Left renal cortex interstitium (tissue), 4 donors: ENCODE measurements at regions not wholly inside any gene's neighbourhood (a gene's known extent, or its start where the extent isn't known, plus 50 kb on each side); places are given as distances from the start of the nearest gene placed in this dataset.

Source experiments
- DNase-seq, 4 donors: peaks; one replicate each; pipeline ENCODE4 v3.0.0-alpha.2; 2013; ENCODE audit warnings: low read depth in 4 of 4, low spot score in 2 of 4, missing footprints in 1 of 4

DNA sequence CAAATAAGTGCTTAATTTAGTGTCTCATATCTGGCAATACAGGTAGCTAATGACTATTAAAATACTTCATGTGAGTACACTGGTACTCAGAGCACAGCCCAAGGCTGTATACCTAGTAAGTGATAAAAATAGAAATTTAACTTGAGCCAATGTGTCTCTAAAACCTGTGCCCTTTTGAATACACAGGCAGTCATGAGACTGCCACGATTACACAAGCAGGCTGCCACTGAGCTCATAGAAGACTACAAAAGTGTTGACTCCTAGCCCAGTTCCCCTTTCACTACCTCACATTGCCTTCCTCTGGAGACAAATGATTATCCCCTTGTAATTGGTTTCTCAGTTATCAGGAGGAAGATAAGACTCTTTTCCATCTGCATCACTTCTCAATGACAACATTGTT lies 66.3 kb upstream of the PAPPA start:
- DNase-seq: no peak

GRCh38 chr9:116087751-116088194 lies 65.8 kb upstream of the PAPPA start:
- DNase-seq: no peak

GRCh38 chr9:116088396-116088795 lies 65.2 kb upstream of the PAPPA start:
- DNase-seq: no peak

- no peak for DNase-seq
Observed at GRCh38 chr9:116090030-116090770, 63.4 kb upstream of the PAPPA start.

GRCh38 chr9:116094846-116095245 lies 58.7 kb upstream of the PAPPA start:
- DNase-seq: no peak

GRCh38 chr9:116095403-116095802 lies 58.2 kb upstream of the PAPPA start:
- DNase-seq: no peak

DNA sequence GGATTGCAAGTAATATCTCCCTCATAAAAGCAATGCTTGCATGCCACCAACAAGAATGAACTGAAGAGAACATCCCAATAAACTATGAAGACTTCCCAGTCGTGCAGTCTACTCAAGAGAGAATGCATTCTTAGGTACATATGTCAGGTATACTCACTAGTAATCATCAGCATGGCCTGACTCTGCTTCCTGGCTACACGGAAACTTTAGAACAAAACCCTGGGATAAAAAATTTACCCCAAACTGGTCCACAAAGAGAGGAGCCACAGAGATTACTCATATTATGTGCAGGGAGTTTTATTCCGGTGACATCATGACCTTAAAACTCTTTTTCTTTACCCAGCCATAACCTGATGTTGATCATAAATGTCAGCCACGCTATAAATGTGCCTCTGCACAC lies 57.5 kb upstream of the PAPPA start:
- DNase-seq: no peak

DNA sequence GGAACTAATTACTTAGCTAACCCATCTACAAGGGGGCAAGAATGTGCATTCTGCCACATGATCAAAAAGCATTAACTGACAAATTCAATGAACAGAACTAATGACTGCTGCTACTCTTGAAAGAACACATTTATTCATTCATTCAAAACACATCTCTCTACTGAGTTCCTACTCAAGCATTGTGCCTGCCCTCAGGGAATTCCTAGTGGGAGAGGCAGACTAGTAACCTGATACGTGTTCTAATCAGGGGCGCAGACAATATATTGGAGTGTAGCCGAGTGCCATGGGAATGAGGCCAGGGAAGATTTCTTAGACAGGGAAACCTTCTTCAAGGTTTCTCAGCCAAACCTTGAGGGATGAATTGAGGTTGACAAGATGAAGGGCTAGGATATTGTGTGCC lies 56.7 kb upstream of the PAPPA start:
- DNase-seq: peak in 1 of 4 donors; percentile 9

- DNase-seq: no peak
Observed at GRCh38 chr9:116098476-116098875, 55.1 kb upstream of the PAPPA start.

GRCh38 chr9:116099821-116100220 lies 53.8 kb upstream of the PAPPA start:
- no peak for DNase-seq

DNA sequence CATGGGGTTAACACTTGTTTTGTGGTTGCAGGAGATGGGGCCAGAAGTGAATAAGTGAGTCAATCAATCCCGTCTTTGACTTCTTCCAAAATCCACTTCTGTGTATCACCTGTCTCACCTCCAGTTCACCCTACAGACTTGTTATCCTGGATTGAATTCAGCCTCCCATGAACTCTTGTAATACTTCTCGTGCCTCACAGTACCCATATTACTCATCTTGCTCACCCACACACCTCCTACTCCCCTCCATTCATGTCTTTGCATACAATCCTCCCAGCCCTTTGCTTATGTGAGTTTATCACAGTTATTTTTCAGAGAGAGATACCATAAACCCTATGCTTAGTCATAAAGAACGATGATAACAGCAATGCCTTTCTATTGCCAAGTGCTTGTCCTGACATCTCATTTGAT lies 52.9 kb upstream of the PAPPA start:
- no peak for DNase-seq

- DNase-seq: no peak
Observed at GRCh38 chr9:116101516-116101915, 52.1 kb upstream of the PAPPA start.

DNA sequence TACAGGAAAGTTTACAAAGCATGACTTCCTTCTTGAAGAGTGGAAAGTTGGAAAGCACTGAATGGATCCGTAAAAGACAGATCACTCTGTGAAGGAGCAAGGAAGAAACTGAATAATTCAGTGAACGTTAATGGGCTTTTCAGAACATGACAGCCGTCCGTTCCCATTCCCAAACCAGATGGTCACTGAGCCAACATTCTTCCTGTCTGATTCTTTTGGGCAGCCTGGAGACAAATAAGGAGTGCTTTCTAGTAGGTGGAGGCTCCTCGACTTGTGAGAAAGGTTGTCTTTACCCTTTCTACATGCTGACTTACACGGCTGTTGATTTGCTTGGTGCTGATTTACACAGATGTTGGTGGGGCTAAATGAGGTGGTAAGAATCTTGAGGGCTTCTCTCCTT lies 51.0 kb upstream of the PAPPA start:
- no peak for DNase-seq
